Suppressor macrophage treated with lipopolysaccharide for 4 hours (primary cell): ENCODE measurements at regions not wholly inside any gene's neighbourhood (a gene's known extent, or its start where the extent isn't known, plus 50 kb on each side); places are given as distances from the start of the nearest gene placed in this dataset.
"Not testable (repeated sequence)": the region's sequence is repeated elsewhere in the genome, so short reads cannot be mapped to it uniquely, and the experiment has no call there.

Experiments used
- DNase-seq: peaks from one replicate; pipeline ENCODE4 v3.0.0-alpha.2; 2020

DNA sequence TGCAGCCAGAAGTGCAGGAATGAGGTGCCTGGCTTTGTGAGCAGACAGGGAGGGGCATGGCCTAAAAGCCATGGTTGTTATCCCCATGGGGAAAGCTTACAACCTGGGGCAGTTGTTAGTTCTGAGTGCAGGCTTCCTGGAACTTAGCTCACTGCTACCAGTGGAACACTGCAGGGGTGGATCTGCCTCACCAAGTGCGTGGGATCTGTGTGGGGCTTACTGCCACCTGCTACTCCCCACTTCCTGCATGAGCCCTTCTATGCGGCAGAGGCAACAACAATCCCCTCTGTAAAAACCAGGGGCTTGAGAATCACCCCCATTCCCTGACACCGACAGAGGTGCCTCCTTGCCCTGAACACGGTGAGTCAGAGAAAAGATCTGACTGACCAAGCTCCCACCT is 174.6 kb downstream of the SPIN4 start:
- not testable (repeated sequence) for DNase-seq

- not testable (repeated sequence) for DNase-seq
Observed at GRCh38 chrX:63173841-63174718, 177.1 kb downstream of the SPIN4 start.

GRCh38 chrX:63169416-63169815 is 181.7 kb downstream of the SPIN4 start:
- not testable (repeated sequence) for DNase-seq

DNA sequence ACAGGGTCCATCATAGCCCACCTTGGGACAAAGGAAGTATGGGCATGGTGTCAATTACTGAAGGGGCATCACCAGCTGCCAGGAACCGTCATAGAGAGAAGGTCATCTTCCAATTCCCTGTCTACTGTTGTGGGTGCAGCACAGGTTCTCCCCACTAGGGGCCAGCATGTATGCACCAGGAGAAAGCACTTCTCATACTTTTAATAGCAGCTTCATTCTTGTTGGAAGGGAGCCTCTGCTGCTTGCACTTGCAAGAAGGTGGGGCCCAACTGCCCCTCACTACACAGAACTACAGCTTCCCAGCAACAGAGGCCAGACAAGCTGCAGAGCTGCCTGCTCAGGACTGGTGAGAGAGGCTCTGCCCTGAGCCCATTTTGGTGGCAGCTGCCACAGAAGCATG is 182.2 kb downstream of the SPIN4 start:
- not testable (repeated sequence) for DNase-seq

DNA sequence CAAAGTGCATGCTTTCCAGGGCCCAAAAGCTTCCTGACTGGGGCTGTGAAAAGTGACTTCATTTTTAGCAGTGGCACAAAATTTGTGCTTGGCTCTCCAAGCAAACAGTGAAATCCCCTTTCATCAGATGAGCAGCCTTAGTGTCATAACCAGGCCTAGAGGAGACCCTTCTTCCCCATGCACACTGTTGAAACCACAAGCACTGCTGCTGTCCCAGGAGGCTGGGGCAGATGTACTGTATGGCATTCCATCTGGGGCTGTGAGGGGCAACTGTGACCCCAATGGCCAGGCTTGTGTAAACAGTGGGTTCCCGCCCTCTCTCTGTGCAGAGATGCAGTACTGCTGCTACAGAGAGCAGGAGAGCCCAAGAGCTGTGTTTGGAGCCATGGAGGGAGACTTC is 184.1 kb downstream of the SPIN4 start:
- DNase-seq: not testable (repeated sequence)

DNA sequence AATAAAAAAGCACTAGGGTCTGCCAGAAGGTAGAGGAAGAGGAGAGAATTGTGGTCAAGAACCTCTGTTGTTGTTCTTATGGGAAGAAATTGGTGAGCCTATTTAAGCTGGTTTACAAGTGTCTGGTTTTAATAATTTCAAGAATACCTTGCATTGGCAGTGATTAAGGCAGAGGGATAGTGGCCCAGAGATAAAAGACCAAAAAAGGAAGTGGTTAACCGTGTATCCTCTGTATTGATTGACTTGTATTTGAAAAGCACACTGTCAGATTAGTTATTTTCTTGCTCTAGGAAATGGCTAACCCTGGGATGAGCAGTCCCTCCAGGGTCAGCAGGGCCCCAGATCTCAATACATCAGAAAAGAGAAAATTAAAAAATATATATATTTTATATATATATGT is 190.1 kb downstream of the SPIN4 start:
- not testable (repeated sequence) for DNase-seq

DNA sequence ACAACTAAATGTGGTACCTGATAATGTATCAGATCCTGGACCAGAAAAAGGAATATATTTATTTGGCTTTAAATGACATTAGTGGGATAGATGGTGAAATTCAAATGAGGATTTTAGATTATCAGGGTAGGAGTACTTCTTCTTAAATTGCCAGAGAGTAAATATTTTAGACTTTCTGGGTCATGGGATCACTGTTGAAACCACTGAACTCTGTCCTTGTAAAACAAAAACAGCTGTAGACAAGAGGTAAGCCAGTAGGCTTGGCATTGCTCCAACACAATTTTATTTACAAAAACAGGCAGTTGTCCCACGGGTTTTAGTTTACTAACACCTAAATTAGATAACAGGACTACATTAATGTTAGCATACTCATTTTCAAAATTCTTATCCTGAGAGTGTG is 190.8 kb downstream of the SPIN4 start:
- not testable (repeated sequence) for DNase-seq

DNA sequence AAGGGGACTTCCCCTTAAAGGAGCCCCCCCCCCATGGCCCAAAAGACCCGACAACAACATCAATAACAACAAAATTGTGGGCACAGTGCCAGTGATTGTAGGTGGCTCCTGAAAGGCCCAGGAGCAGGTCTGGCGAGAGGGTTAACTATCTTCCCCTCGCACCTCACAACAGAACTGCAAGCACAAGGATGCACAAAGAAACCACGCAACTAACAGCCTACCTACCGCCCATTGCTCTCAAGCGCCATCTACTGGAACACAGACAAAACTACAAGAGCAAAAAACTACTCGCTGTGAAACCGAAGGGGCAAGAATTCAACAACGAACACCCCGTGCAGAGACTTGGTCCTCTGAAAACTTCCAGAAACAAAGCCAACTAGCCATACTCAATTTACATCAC is 205.6 kb downstream of the SPIN4 start:
- DNase-seq: not testable (repeated sequence)

GRCh38 chrX:63142588-63142987 is 208.5 kb downstream of the SPIN4 start:
- DNase-seq: not testable (repeated sequence)

GRCh38 chrX:63135859-63136258 is 215.3 kb downstream of the SPIN4 start:
- DNase-seq: not testable (repeated sequence)

DNA sequence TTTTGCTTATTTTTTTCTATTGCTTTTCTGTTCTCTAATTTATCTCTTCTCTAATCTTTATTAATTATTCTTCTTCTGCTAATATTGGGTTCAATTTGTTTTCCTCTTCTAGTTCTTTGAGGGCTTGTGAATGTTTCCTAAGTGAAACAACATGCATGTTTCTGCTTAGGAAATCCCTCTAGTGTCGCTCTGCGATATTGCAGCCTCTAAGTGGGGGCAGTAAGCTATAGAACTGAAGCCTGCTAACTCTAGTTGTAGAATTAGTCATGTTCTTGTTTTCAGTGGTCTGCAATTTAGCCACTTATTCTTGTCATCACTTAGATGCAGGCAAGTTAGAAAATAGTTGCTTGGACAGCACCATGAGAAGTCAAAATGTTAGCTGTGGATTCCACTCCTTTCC is 222.6 kb downstream of the SPIN4 start:
- DNase-seq: peak; percentile 1

- DNase-seq: no peak
Observed at GRCh38 chrX:63115196-63115595, 235.9 kb downstream of the SPIN4 start.

- DNase-seq: no peak
Observed at GRCh38 chrX:63101879-63102620, 249.1 kb downstream of the SPIN4 start.

DNA sequence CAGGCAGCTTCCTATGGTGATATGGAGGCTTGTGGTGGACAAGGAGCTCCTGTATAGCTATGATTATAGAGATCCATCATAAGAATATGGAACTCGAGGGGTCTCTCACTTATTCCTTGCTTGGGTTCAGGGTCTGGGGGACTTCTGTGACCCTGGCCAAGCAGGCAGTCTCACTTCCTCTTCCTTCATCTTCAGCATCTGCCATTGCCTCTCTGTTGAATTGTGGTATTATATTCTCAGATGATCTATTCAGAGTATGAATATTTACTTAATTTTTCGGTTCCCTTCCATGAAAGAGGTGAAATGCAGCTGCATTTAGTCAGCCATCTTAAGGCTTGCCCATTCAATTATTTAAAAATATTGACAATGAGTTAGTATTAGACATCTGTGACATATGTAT is 292.9 kb downstream of the SPIN4 start:
- DNase-seq: no peak

DNA sequence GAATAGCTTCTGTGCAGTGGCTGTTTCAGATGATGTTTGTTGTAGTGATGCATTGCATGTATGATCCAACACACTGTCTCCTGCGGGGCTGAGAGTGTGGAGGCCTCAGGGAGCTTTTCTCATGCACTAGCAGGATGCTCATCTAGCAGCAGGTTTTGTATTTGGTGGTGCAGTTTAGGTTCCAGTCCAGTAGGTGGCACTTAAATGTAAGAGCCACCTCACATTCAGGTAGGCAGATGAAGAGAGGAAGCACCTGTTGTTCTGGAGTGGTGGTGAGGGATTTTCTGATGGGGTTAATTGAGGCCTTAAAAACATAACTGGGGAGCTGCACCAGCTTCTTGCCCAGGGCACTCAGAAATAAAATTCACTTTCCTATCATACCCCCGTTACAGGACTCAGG is 300.9 kb downstream of the SPIN4 start:
- DNase-seq: no peak

GRCh38 chrX:63032811-63033210 is 318.3 kb downstream of the SPIN4 start:
- no peak for DNase-seq

DNA sequence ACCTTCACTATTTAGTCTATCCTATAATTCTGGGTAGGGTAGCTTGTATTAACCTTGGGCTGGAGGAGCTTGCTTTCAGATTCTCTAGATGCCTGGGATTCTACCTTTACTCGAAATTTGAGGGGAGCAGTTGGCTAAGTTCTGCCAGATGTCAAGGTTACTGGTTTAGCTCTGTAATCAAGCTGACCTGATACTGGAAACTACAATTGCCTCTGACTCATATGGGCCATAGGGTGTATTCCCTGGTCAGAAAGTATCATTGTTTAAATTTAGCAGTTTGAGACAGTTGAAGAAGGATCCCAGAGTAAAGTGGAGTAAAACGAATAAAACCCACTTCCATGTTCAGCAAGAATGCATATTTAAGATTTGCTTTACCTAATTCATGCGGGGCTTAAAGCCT is 337.6 kb downstream of the SPIN4 start:
- no peak for DNase-seq

- DNase-seq: no peak
Observed at GRCh38 chrX:63012574-63012973, 338.6 kb downstream of the SPIN4 start.

GRCh38 chrX:63000196-63000595 is 350.9 kb downstream of the SPIN4 start:
- DNase-seq: not testable (repeated sequence)
